ENCODE measurements at regions not wholly inside any gene's neighbourhood (a gene's known extent, or its start where the extent isn't known, plus 50 kb on each side); places are given as distances from the start of the nearest gene placed in this dataset.

GRCh38 chr12:46437469-46437868 is 64.9 kb upstream of the SLC38A2 start:
- H3K27ac Mint-ChIP-seq (ENCODE audit: unreplicated experiment): no peak overlapping the region
- no peaks in the 10 kb centered on the region for H3K36me3 Mint-ChIP-seq (ENCODE audit: low read depth)
- TF ChIP-seq, protein P1, sequence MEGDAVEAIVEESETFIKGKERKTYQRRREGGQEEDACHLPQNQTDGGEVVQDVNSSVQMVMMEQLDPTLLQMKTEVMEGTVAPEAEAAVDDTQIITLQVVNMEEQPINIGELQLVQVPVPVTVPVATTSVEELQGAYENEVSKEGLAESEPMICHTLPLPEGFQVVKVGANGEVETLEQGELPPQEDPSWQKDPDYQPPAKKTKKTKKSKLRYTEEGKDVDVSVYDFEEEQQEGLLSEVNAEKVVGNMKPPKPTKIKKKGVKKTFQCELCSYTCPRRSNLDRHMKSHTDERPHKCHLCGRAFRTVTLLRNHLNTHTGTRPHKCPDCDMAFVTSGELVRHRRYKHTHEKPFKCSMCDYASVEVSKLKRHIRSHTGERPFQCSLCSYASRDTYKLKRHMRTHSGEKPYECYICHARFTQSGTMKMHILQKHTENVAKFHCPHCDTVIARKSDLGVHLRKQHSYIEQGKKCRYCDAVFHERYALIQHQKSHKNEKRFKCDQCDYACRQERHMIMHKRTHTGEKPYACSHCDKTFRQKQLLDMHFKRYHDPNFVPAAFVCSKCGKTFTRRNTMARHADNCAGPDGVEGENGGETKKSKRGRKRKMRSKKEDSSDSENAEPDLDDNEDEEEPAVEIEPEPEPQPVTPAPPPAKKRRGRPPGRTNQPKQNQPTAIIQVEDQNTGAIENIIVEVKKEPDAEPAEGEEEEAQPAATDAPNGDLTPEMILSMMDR (conservative IDR thresholded peaks at IDR 0.05): no peak
- no peaks in the 10 kb centered on the region for H3K9me3 Mint-ChIP-seq
- H3K27me3 Mint-ChIP-seq (ENCODE audit: low read depth): no peaks in the 10 kb centered on the region
- no peak overlapping the region for H3K4me3 Mint-ChIP-seq
- DNase-seq (ENCODE audit: low read depth, low spot score): no peak
- H3K4me1 Mint-ChIP-seq: no peaks in the 10 kb centered on the region

DNA sequence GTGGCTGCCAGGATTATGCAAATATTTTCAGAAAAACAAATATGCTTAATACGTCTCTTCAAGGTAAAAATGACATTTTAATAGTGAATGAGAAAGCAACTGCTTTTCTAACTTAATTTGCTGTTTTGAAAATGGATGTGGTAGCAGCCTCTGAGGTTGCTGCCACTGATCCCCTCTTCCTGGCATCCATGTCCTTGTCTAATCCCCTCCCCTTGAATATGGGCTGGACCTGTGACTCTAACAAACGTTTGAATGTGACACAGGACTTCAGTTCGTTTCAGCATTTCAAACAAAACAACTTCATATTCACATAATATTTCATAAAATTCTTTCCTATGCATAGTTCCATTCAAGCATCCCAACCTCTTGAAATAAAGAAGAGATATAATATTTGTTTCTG is 64.2 kb upstream of the SLC38A2 start:
- no peak overlapping the region for H3K4me3 Mint-ChIP-seq
- H3K27ac Mint-ChIP-seq (ENCODE audit: unreplicated experiment): no peak overlapping the region
- TF ChIP-seq, protein P1 (conservative IDR thresholded peaks at IDR 0.05): no peak
- no peaks in the 10 kb centered on the region for H3K9me3 Mint-ChIP-seq
- no peak for DNase-seq (ENCODE audit: low read depth, low spot score)
- H3K36me3 Mint-ChIP-seq (ENCODE audit: low read depth): no peaks in the 10 kb centered on the region
- H3K4me1 Mint-ChIP-seq: no peaks in the 10 kb centered on the region
- no peaks in the 10 kb centered on the region for H3K27me3 Mint-ChIP-seq (ENCODE audit: low read depth)

DNA sequence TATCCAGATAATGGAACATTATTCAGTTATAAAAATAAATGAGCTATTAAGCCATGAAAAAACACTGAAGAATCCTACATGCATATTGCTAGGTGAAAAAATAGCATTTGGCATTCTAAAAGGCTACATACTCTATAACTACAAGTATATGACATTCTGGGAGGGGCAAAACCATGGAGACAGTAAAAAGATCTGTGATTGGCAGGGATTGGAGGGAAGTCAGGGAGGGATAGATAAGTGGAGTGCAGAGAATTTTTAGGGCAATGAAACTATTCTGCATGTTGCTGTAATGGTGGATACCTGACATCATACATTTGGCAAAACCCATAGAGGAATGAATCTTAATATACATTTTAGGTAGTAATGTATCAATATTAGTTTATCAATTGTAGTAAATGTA is 63.1 kb upstream of the SLC38A2 start:
- Mint-ChIP-seq H3K4me3 (no peak overlapping the region), H3K9me3 (no peaks in the 10 kb centered on the region), H3K4me1 (peaks cover under 1% of the 10 kb centered on the region), H3K27ac (ENCODE audit: unreplicated experiment) (no peak overlapping the region), H3K36me3 (ENCODE audit: low read depth) (no peaks in the 10 kb centered on the region), H3K27me3 (ENCODE audit: low read depth) (no peaks in the 10 kb centered on the region)
- DNase-seq (ENCODE audit: low read depth, low spot score): no peak
- TF ChIP-seq, protein P1 (conservative IDR thresholded peaks at IDR 0.05): no peak

GRCh38 chr12:46435029-46435428 is 62.5 kb upstream of the SLC38A2 start:
- TF ChIP-seq, protein P1 (conservative IDR thresholded peaks at IDR 0.05): no peak
- no peak overlapping the region for H3K27ac Mint-ChIP-seq (ENCODE audit: unreplicated experiment)
- no peak overlapping the region for H3K4me3 Mint-ChIP-seq
- DNase-seq (ENCODE audit: low read depth, low spot score): no peak
- H3K9me3 Mint-ChIP-seq: no peaks in the 10 kb centered on the region
- H3K36me3 Mint-ChIP-seq (ENCODE audit: low read depth): no peaks in the 10 kb centered on the region
- H3K27me3 Mint-ChIP-seq (ENCODE audit: low read depth): no peaks in the 10 kb centered on the region
- H3K4me1 Mint-ChIP-seq: peaks cover 6% of the 10 kb centered on the region

DNA sequence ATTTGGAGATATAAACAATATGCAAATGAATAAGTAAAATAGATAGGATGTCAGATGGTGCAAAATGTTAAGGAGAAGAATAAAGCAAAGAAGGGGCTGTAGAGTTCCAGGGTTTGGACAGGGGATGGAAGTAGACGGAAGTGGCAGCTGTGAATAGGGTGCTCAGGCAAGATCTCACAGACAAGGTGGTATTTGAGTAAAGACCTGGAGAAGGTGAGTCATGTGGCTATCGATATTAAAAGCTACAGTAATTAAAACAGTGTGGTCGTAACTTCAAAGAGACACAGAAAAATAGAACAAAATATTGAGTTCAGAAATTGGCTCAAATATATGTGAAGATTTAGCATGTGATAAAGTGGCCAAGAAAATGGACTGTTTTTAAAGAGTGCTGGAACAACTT is 61.3 kb upstream of the SLC38A2 start:
- TF ChIP-seq, protein P1 (conservative IDR thresholded peaks at IDR 0.05): no peak
- no peaks in the 10 kb centered on the region for H3K36me3 Mint-ChIP-seq (ENCODE audit: low read depth)
- DNase-seq (ENCODE audit: low read depth, low spot score): no peak
- no peaks in the 10 kb centered on the region for H3K27me3 Mint-ChIP-seq (ENCODE audit: low read depth)
- peaks cover 9% of the 10 kb centered on the region for H3K4me1 Mint-ChIP-seq
- H3K4me3 Mint-ChIP-seq: no peak overlapping the region
- H3K27ac Mint-ChIP-seq (ENCODE audit: unreplicated experiment): no peak overlapping the region
- no peaks in the 10 kb centered on the region for H3K9me3 Mint-ChIP-seq

GRCh38 chr12:46432325-46432724 is 59.8 kb upstream of the SLC38A2 start:
- H3K4me3 Mint-ChIP-seq: no peak overlapping the region
- peaks cover under 1% of the 10 kb centered on the region for H3K36me3 Mint-ChIP-seq (ENCODE audit: low read depth)
- TF ChIP-seq, protein P1 (conservative IDR thresholded peaks at IDR 0.05): no peak
- no peak overlapping the region for H3K27ac Mint-ChIP-seq (ENCODE audit: unreplicated experiment)
- DNase-seq (ENCODE audit: low read depth, low spot score): no peak
- H3K4me1 Mint-ChIP-seq: peaks cover 9% of the 10 kb centered on the region
- no peaks in the 10 kb centered on the region for H3K27me3 Mint-ChIP-seq (ENCODE audit: low read depth)
- peaks cover 2% of the 10 kb centered on the region for H3K9me3 Mint-ChIP-seq
